ENCODE measurements at regions not wholly inside any gene's neighbourhood (a gene's known extent, or its start where the extent isn't known, plus 50 kb on each side); places are given as distances from the start of the nearest gene placed in this dataset.

DNA sequence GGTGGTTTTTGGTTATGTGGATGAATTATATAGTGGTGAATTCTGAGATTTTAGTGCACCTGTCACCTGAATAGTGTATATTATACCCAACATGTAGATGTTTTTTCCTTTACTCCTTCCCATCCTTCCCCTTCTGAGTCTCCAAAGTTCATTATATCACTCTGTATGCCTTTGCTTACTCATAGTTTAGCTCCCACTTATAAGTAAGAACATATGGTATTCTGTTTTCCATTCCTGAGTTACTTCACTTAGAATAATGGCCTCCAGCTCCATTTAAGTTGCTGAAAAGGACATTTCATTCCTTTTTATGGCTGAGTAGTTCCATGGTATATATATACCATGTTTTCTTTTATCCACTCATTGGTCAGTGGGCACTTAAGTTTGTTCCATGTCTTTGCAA is 161.6 kb upstream of the CD180 start:
- TF ChIP-seq POLR2AphosphoS5 (IDR thresholded peaks at IDR 0.05; ENCODE audit: low read depth, low read length) (no peak), TAF1 (IDR thresholded peaks at IDR 0.05; ENCODE audit: low read depth, low read length) (no peak), POLR2A (IDR thresholded peaks at IDR 0.05; ENCODE audit: low read depth, low read length) (no peak)
